SK-N-DZ (cell line): ENCODE measurements at regions not wholly inside any gene's neighbourhood (a gene's known extent, or its start where the extent isn't known, plus 50 kb on each side); places are given as distances from the start of the nearest gene placed in this dataset.
"Not testable (repeated sequence)": the region's sequence is repeated elsewhere in the genome, so short reads cannot be mapped to it uniquely, and the experiment has no call there.

Experiments
- DNase-seq: peaks from one replicate; pipeline ENCODE4 v3.0.0-alpha.2; 2015; ENCODE audit warnings: low spot score

DNA sequence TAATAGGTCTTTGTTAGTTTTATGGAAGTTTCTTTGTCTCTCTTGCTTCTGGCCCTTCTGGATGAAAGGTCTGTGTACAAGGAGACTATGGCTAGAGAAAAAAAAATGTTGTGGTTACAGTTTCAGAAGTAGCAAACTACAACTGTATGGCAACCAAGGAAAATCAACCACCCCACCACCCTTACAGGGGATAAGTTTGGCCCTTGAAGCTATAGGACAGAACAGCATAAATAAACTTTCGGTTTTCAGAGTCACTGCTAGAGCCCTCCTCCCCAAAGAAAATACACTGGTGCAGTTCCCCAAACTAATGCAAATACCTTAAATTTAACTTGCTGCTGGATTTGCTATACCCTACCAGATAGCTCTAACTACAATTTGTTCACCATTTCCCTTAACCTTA, 1216.7 kb downstream of the EFNA5 start:
- DNase-seq, result no peak

DNA sequence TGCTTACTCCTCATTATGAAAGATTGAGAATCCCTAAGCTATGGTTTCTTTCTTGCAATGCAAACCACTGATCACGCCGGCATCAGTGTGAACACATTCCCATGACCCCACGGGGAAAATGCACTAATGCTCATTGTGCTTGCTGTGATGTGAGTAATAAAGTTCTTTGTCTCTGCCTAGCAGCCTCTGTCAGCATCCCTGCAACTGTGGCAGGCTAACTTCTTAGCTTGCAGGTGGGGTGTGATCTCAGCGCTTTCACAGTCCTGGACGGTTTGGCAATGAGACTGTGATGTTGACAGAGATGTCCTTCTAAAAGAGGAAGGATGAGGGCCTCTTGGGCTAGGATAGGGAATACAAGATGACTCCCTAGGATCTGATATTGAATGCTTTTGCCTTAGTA, 1218.7 kb downstream of the EFNA5 start:
- DNase-seq, result no peak

DNA sequence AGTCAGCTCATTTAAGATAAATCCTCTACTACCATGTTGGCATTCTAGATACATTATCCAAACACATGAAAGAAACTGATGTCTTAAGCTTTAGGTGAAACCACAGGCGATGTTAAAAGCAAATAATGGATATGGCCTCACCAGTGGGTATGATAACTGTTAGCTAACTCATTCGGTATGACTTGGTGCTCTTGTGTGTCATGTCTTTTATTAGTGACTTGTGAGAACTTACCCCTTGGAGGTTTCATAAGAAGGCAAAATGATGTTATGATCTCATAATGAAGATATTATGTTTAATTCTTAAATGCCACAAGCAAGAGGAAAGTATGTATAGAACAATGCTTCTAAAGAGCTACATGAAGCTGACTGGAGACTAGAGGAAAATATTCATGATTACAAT, 1227.0 kb downstream of the EFNA5 start:
- no peak for DNase-seq

DNA sequence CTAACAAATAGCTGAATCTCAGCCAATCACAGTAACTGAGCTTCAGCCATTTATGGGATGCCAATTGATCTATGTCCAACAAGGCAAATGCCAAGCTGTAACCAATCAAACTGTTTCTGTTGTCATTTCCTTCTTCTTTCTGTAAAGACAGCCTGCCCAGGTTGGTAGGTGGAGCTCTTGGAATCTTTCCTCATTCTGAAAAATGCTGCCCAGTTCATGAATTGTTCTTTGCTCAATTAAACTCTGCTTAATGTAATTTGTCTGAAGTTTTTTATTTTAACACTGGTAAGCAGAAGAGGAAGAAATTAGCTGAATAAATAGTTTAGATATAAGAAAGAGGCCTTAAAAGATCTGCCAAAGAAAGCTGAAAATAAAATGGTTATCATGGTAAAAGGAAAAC, 1235.6 kb downstream of the EFNA5 start:
- DNase-seq, result no peak

DNA sequence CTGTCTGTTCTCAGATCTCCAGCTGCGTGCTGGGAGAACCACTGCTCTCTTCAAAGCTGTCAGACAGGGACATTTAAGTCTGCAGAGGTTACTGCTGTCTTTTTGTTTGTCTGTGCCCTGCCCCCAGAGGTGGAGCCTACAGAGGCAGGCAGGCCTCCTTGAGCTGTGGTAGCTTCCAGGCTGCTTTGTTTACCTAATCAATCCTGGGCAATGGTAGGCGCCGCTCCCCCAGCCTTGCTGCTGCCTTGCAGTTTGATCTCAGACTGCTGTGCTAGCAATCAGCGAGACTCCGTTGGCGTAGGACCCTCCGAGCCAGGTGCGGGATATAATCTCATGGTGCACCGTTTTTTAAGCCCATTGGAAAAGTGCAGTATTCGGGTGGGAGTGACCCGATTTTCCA, 1240.0 kb downstream of the EFNA5 start:
- DNase-seq, result not testable (repeated sequence)

DNA sequence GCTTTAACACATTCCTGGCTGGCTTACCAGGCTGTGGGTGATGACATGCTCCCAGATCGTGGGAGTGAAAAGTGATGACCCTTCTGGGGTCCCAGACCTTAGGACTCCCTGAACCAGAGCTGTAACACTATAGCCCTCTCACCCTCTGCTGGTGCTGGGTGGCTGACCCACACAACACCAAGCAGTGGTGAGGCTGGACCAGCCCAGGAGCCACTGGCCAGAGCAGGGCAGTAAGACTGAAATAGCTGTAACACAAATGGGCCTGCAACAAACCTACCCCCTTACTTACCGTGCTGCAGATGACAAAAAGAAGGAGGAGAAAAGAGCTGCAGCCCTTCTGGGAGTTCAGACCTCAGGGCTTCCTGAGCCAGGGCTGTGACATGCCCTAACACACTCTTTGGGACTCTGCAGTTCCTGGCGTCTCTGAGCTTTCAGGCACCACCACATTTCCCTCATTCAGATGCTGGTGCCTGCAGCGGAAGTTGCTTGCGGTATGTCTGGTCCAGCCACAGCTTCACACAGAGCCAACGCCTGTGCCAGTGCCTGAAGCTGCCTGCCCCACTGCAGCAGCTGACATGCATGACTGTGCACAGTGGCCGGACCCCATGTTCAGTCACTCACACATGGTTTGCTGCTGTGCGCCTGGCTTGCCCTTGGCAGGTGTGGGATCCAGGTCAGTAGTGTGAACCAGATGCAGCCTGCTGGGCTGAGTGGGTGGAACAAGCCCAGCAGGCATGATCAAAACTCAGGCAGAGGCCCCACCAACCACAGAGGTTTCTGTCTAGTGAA, 1247.4 kb downstream of the EFNA5 start:
- DNase-seq, result no peak

DNA sequence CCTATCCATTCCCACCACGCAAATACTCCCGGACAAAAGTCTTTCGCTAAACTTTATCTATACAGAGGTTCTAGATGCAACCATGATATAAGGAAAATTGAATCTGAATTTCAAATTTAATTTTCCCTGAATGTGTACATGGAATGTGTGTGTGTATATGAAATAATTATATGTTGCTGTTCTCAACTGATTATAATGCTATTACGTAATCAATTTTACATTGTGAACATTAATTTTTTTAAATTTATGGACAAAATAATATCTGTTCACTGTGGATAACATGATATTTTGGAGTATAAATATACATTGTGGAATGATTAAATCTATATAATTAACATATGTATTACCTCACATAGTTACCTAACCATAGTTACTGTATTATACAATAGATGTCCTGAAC, 1250.6 kb downstream of the EFNA5 start:
- DNase-seq, result no peak

DNA sequence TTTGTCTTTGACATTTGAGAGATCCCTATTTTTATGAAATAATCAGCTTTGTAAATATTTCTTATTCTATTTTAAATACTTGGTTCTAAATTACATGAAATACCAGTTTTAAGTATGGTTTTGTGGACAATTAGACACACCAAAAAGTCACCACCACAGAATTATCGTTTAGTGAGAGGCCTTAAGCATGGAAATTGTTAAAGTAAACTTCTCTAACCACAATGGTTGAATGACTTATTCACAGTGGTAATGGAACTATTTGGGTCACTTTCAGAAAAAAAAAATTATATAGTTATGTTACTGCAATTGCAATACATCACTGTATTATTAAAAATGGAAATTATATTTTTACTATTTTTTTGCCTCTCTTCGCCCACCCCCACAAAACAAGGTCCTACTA, 1252.5 kb downstream of the EFNA5 start:
- DNase-seq, result no peak

DNA sequence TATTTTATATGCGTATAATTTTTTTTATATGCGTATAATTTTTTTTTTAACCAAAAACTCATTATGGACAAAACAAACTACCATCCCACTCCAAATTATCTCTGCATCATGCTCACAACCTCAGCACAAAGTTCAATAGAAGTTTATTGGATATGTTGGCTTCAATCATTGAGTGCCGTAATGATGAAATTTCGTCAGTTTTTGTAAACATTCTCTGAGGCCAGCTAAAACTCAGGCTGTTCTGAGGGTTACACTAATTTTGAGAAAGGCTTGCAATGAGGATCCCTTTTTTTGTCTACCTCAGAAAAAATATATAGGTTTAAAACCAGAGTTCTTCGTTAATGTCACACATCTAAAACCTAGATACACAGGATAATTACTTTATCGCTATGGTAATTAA, 1253.2 kb downstream of the EFNA5 start:
- DNase-seq, result no peak

DNA sequence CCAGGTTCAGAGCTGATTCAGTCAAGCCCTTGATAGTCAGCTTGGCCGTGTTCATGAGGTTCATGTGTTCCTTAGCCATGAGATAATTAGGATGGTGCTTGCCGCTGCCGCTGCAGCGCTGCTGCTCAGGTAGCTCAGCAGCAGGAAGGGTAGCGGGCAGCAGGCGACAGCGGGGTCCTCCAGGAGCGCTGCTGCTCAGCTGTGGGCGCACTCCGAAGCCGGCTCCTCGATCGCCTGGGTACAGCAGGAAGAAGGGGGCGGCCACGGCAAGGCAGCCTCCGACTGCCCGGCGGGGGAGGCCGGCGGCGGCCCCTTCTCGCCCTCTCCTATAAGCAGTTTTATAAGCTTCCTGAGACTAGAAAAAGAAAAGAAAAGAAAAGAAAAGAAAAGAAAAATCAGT, 1253.6 kb downstream of the EFNA5 start:
- no peak for DNase-seq

DNA sequence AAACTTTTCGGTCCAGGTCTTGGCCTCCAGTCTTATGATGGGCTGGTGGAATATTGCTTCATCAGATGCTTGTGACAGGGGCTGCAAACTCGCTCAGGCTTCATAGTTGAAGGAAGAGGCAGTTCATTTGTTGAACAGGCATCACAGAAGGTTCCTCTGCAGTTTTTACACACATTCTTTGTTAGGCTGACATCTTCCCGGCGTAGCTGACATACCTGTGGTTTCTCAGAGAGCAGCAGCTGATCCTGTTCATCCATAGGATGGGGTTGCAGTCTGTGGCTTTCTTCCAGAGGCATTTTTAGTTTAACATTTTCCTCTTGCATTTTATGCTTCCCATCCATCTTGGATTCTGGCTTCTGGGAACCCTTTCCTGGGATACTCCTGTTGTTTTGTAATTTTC, 1255.2 kb downstream of the EFNA5 start:
- no peak for DNase-seq

DNA sequence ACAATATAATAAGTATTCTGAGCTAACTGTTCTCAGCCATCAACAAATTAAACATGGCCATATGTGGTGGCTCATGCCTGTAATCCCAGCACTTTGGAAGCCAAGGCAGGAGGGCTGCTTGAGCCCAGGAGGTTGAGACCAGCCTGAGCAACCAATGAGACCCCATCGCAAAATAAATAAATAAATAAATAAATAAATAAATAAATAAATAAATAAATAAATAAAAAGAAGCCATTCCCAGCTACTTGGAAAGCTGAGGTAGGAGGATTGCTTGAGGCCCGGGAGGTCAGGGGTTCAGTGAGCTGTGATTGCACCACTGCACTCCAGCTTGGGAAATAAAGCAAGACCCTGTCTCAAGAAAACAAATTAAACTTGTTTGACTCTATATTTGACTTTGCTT, 1256.4 kb downstream of the EFNA5 start:
- DNase-seq, result no peak

DNA sequence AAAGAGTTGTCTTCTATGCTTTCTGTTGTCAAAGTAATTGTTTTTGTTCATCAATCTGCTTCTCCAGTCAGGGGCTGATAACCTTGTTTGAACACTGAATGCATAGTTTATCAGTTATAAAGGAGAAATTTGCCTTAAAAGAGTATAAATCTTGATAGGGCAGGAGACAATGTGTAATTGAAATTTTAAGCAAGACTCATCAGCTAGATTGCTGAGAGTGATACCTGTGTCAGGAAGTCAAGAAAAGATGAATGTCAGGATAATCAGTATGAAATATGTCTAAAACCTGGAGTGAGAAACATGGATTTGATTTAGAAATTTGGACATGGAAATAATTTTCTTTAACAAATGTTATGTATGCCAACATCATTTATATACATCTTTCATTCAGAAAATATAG, 1258.1 kb downstream of the EFNA5 start:
- peak; percentile 52 for DNase-seq

DNA sequence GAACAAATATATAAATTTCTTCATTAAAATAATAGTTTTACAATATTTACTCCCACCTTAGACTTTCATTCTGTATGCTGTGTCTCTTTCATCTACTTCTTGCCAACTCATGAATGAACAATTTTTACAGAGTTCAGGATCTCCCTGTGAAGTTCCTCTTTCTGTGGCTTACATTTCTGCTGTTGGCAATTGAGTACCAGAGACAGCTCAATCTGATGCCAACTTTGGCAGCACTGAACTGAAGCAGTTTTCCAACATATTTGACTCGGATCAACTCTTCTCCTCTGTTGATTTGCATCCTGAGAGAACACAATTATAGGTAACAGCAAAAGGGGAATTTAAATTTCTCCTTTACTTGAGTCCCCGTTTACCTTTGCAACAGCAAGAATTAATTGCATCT, 1262.2 kb downstream of the EFNA5 start:
- DNase-seq, result no peak

DNA sequence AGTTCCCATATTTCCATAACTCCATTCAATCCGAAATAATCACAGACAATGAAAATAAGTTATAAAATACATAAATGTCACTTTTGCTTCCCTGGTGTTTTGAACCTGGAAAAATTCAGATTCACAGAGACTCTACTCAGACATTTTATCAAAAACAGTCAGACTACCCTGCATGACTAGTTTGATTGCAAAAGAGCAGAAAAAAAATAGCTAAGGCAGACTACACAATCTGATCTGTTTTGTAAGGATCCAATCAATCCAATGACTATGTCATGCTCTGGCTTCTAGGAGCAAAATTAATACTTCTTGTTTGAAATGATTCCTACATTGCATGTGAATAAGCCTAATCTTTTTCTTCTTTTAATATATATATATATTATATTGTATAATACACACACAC, 1262.6 kb downstream of the EFNA5 start:
- no peak for DNase-seq

DNA sequence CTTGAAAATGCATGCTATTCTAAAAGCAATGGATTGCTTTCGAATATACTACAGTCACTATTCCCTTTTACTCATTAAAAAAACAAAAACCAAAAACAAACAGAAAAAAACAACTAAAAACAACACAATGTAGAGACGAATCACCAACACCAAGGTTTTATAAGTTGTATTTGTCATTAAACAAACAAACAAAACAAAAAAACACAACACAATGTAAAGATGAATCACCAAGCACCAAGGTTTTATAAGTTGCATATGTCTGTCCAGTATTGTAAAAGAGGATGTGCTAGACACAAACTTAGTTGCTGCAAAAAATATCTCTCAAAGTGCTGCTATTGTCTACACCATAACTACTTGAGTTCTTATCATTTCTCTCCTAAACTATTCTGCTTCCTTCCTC, 1269.2 kb downstream of the EFNA5 start:
- no peak for DNase-seq

DNA sequence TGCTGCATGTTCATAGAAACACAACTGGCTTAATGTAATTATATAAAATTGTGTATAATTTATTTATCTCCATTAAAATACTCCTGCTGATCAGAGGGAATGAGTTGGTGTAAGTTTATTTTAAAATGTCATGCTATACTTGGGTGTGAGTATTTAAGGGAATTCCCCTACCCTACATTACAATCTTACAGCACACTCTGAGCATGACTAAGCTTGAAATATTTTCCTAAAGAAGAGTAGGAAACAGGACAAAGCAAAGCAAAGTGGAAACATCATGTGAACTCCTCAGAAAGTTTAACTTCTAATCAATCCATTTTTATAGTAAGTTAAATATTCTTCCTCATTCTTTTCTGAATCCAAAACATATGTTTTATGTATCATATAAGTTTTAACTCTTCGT, 1271.3 kb downstream of the EFNA5 start:
- no peak for DNase-seq

DNA sequence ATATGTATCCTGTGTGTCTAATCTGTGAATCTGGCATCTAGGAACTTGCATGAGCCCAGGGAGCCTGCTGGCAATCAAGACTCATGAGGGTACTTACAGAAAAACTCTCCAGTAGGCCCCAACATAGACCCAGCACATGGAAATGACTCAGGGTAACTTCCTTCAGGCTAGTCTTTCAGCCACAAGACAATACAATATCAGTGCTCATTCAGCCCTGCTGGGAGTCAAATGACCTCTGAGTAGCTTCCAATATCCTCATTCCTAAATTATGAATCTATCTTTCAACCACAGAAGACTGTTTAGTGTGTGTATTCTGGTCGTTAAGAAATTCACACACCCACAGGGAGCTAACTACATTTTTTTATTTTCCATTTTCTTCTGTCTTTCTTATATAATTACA, 1273.0 kb downstream of the EFNA5 start:
- no peak for DNase-seq

DNA sequence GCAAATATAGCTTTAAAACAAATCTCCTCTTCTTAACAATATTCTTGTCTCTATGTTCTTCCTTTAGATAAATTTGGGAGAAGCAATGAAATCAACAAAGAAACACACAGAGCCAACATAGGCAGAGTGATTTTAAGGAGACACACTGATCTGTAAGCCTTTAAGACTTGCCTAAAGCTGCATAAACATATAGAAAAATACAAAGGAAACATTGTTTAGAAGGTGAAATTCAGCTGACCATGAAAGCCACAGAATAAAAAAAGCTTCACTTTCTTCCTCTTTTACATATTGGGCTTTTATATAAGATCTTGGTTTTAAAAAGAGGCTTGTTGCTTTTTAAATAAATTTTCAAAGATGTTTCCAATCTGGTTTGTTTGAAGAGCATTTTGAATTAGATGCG, 1277.5 kb downstream of the EFNA5 start:
- DNase-seq, result no peak

DNA sequence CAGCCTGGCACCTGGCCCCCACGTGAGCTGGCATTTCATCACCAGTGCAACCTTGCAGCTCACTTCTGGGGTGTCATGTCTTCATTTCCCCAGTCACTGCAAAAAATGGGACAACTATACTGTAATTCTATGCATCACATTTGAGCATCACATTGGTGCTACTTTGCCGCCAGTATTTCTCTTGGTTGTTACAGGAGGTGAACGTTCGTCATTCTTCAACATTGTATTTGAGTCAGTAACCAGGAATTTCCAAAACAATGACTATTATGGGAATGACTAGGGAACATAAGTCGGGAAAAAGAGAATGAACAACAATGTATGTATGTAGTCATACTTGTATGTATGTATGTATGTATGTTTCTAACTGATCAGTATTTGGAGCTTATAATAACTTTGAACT, 1278.0 kb downstream of the EFNA5 start:
- DNase-seq, result no peak

DNA sequence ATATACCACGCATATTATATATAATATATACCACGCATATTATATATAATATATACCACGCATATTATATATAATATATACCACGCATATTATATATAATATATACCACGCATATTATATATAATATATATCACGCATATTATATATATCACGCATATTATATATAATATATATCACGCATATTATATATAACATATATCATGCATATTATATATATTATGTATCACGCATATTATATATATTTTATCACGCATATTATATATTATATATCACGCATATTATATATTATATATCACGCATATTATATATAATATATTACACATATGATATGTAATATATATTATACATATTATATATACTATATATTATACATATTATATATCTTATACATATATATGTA, 1283.0 kb downstream of the EFNA5 start:
- DNase-seq, result not testable (repeated sequence)

DNA sequence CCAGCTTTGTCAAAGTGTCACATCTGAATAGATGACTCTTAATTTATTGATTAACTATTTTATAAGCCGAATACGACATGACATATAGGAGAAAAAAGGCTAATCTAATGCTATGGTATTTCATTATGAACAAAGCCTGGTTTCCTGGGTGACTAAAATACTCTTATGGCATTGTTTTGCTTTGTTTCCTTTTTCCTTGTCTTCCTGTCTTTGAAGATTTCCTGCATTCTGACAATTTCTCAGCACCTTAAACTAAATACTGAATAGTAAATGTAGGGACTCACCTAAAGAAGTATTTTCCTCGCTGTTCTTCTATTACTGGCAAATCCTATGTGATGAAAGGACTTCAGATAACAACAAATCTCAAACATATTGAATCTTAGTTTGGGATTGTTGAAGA, 1284.5 kb downstream of the EFNA5 start:
- no peak for DNase-seq

DNA sequence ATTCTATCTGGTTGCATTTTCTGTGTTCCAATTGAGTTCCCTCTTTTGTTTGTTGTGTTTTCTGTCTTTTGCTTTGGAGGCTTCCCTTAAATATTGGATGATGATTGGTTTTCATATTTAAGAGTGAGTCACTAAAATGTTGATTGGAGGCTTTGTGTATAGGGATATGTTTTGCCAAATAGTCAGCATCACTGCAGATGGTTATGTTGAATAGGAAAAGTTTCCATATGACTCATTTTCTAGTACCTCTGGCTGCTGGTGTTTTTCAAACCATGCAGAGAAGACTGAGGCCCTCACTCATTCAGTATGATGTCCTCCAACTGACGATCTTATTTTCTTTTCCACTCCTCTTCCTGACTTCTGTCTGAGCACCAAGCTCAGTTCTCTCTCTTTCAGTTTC, 1290.0 kb downstream of the EFNA5 start:
- DNase-seq, result no peak

DNA sequence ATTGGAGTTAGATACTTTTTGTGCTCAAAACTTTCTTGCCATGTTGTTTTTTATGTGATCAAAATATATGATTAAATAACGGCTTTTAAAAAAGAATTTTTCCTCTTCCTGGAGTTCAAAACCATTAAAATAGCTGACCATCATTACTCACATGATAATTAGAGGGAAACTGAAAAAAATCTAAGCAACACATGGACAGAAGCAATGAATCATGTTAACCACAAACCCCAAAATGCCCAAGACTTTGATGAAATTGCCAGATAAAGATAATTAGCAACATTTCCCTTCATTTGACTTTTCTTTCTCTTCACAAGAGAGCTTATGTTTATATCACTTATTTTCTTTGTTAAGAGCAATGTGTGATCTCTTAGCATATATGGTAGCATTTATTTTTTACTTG, 1294.2 kb downstream of the EFNA5 start:
- DNase-seq, result no peak
